ENCODE measurements at regions not wholly inside any gene's neighbourhood (a gene's known extent, or its start where the extent isn't known, plus 50 kb on each side); places are given as distances from the start of the nearest gene placed in this dataset.
"Not testable (repeated sequence)": the region's sequence is repeated elsewhere in the genome, so short reads cannot be mapped to it uniquely, and the experiment has no call there.

GRCh38 chrX:137107877-137108276, 74.1 kb upstream of the GPR101 start:
- intact Hi-C loops (cut with DNase I); ATAC-seq (ENCODE audit: poor library complexity); DNase-seq: not testable (repeated sequence)

GRCh38 chrX:137101273-137101990, 67.6 kb upstream of the GPR101 start:
- DNase-seq = no peak
- intact Hi-C loops (cut with DNase I) = no loop called here
- no peak for ATAC-seq (ENCODE audit: poor library complexity)
